ENCODE measurements at regions not wholly inside any gene's neighbourhood (a gene's known extent, or its start where the extent isn't known, plus 50 kb on each side); places are given as distances from the start of the nearest gene placed in this dataset.

- TF ChIP-seq CTCF (IDR thresholded peaks at IDR 0.05) (no peak), POLR2A (IDR thresholded peaks at IDR 0.05) (no peak)
These were observed 448.2 kb downstream of the SEMA3D start for GRCh38 chr7:84738583-84739150.

Measured in tibial nerve (tissue), 3 donors.